ENCODE measurements at regions not wholly inside any gene's neighbourhood (a gene's known extent, or its start where the extent isn't known, plus 50 kb on each side); places are given as distances from the start of the nearest gene placed in this dataset.

DNA sequence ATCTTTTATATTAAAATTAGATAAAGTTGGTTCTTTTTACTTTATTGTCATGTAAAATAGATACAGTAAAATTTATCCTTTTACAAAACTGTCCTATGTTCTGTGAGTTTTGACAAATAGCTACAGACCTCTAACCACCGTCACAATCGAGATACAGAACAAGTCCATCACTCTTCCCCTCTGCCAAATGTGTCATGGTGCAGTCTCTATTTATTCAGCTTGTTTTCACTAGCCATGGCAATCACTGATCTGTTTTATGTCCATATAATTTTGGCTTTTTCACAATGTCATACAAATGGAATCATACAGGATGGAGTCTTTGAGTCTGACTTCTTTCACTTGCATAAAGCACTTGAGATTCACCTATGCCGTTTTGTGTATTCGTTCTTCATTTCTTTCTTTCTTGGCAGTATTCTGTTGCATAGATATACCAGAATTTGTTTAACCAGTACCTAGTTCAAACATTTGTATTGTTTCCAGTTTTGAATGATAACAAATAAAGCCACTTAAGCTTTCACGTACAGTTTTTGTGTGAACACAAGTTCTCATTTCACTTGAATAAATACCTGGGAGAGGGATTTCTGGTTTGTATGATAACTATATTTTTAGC lies 273.2 kb upstream of the MPDZ start:
- TF ChIP-seq POLR2A (IDR thresholded peaks at IDR 0.05) (no peak), EP300 (IDR thresholded peaks at IDR 0.05) (no peak), POLR2AphosphoS5 (IDR thresholded peaks at IDR 0.05) (no peak)
- TF ChIP-seq, protein P1, sequence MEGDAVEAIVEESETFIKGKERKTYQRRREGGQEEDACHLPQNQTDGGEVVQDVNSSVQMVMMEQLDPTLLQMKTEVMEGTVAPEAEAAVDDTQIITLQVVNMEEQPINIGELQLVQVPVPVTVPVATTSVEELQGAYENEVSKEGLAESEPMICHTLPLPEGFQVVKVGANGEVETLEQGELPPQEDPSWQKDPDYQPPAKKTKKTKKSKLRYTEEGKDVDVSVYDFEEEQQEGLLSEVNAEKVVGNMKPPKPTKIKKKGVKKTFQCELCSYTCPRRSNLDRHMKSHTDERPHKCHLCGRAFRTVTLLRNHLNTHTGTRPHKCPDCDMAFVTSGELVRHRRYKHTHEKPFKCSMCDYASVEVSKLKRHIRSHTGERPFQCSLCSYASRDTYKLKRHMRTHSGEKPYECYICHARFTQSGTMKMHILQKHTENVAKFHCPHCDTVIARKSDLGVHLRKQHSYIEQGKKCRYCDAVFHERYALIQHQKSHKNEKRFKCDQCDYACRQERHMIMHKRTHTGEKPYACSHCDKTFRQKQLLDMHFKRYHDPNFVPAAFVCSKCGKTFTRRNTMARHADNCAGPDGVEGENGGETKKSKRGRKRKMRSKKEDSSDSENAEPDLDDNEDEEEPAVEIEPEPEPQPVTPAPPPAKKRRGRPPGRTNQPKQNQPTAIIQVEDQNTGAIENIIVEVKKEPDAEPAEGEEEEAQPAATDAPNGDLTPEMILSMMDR (IDR thresholded peaks at IDR 0.05) = no peak
- Histone ChIP-seq H3K36me3 (no peaks in the 10 kb centered on the region), H3K27me3 (no peaks in the 10 kb centered on the region), H3K27ac (no peak overlapping the region), H3K4me1 (no peaks in the 10 kb centered on the region), H3K9me3 (no peaks in the 10 kb centered on the region), H3K4me3 (no peak overlapping the region)
- intact Hi-C loops (cut with DNase I; ENCODE audit: low total_unique reads) = no loop called here
- peak in 1 of 2 donors; percentile 16 for DNase-seq
- WGBS, 5 donors = 45 to 65% (median 58%) methylated on average over 5 of the region's 5 CpGs

DNA sequence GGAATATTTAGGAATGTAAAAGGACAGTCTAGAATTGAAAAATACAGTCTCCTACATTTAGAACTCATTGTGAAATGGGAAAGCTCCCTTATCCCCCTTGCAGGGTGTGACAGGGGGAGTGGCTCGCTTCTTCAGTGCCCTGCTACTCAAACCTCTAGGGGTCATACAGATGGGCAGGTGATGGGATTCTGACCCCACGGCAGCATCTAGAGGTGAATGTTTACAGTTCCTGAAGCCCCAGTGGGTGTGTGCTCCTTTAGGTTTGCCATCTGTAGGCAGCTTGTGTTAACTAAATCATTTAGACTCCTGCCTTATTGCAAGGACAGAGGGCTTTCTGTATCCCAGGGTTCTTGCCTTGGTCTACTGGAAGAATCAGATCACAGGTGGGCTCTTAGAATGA lies 271.0 kb upstream of the MPDZ start:
- TF ChIP-seq EP300 (IDR thresholded peaks at IDR 0.05) (no peak), POLR2AphosphoS5 (IDR thresholded peaks at IDR 0.05) (no peak), POLR2A (IDR thresholded peaks at IDR 0.05) (no peak)
- TF ChIP-seq, protein P1 (IDR thresholded peaks at IDR 0.05) = no peak
- no peak overlapping the region for H3K27ac ChIP-seq
- intact Hi-C loops (cut with DNase I; ENCODE audit: low total_unique reads) = no loop called here
- no peaks in the 10 kb centered on the region for H3K4me1 ChIP-seq
- H3K9me3 ChIP-seq = no peaks in the 10 kb centered on the region
- no peak for DNase-seq
- no peaks in the 10 kb centered on the region for H3K36me3 ChIP-seq
- 49 to 79% (median 62%) methylated on average over 2 of the region's 2 CpGs for WGBS, 5 donors
- H3K27me3 ChIP-seq = no peaks in the 10 kb centered on the region
- no peak overlapping the region for H3K4me3 ChIP-seq

DNA sequence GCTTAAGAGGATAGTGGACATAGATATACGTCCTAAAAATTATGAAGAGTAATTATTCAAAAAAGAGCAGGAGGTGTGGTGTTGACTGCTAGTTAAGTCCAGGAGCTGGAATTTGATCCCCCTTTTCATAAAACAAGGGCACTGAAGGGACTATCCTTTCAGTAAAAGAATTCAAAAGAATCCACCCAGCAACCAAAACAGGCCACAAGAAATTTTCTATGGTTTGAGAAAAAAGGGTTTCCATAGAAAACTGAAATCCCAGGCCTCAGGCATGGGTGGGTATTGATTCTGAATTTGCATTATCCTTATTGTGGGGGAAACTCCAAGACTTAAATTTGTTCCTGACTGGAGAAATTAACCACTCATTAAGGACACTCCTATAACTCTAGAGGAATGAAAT lies 269.0 kb upstream of the MPDZ start:
- Histone ChIP-seq H3K27me3 (no peaks in the 10 kb centered on the region), H3K27ac (no peak overlapping the region), H3K4me1 (no peaks in the 10 kb centered on the region), H3K9me3 (no peaks in the 10 kb centered on the region), H3K36me3 (no peaks in the 10 kb centered on the region), H3K4me3 (no peak overlapping the region)
- 88 to 98% (median 92%) methylated on average over 1 of the region's 1 CpG for WGBS, 5 donors
- intact Hi-C loops (cut with DNase I; ENCODE audit: low total_unique reads) = no loop called here
- DNase-seq = no peak
- TF ChIP-seq EP300 (IDR thresholded peaks at IDR 0.05) (no peak), POLR2AphosphoS5 (IDR thresholded peaks at IDR 0.05) (no peak), POLR2A (IDR thresholded peaks at IDR 0.05) (no peak)
- TF ChIP-seq, protein P1 (IDR thresholded peaks at IDR 0.05) = no peak

GRCh38 chr9:13535141-13535540 lies 255.6 kb upstream of the MPDZ start:
- Histone ChIP-seq H3K27me3 (no peaks in the 10 kb centered on the region), H3K4me1 (peaks cover 0 to 5% (median 0%) of the 10 kb centered on the region in 4 donors), H3K36me3 (no peaks in the 10 kb centered on the region), H3K4me3 (no peak overlapping the region), H3K27ac (no peak overlapping the region), H3K9me3 (peaks cover 0 to 14% (median 0%) of the 10 kb centered on the region in 4 donors)
- WGBS, 5 donors = 53 to 70% (median 61%) methylated on average over 3 to 5 of the region's 5 CpGs
- DNase-seq = no peak
- intact Hi-C loops (cut with DNase I; ENCODE audit: low total_unique reads) = no loop called here
- TF ChIP-seq EP300 (IDR thresholded peaks at IDR 0.05) = no peak

DNA sequence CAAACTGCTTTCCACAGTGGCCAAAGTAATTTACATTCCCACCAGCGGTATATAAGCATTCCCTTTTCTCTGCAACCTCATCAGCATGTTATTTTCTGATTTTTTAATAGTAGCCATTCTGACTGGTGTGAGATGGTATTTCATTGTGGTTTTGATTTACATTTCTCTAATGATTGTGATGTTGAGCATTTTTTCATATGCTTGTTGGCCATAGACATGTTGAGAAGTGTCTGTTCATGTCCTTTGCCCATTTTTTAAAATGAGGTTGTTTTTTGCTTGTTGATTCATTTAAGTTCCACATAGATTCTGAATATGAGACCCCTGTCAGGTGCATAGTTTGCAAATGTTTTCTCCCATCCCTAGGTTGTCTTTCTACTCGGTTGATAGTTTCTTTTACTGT lies 254.5 kb upstream of the MPDZ start:
- peaks cover 0 to 14% (median 0%) of the 10 kb centered on the region in 4 donors for H3K9me3 ChIP-seq
- TF ChIP-seq EP300 (IDR thresholded peaks at IDR 0.05) = no peak
- TF ChIP-seq, protein P1 (IDR thresholded peaks at IDR 0.05) = no peak
- TF ChIP-seq POLR2A (IDR thresholded peaks at IDR 0.05) = no peak
- no peak for TF ChIP-seq POLR2AphosphoS5 (IDR thresholded peaks at IDR 0.05)
- intact Hi-C loops (cut with DNase I; ENCODE audit: low total_unique reads) = no loop called here
- H3K27me3 ChIP-seq = no peaks in the 10 kb centered on the region
- WGBS, 5 donors = 89 to 97% (median 91%) methylated on average over 2 of the region's 2 CpGs
- no peak overlapping the region for H3K27ac ChIP-seq
- no peak overlapping the region for H3K4me3 ChIP-seq
- H3K36me3 ChIP-seq = no peaks in the 10 kb centered on the region
- no peak for DNase-seq
- H3K4me1 ChIP-seq = peaks cover 0 to 5% (median 0%) of the 10 kb centered on the region in 4 donors

All from stomach (tissue), 8 donors.